RPMI7951 (cell line): ENCODE measurements at regions not wholly inside any gene's neighbourhood (a gene's known extent, or its start where the extent isn't known, plus 50 kb on each side); places are given as distances from the start of the nearest gene placed in this dataset.
"Not testable (repeated sequence)": the region's sequence is repeated elsewhere in the genome, so short reads cannot be mapped to it uniquely, and the experiment has no call there.

Experiments
- DNase-seq: peaks from one replicate; pipeline ENCODE4 v3.0.0-alpha.2; 2012; ENCODE audit warnings: low read depth

DNA sequence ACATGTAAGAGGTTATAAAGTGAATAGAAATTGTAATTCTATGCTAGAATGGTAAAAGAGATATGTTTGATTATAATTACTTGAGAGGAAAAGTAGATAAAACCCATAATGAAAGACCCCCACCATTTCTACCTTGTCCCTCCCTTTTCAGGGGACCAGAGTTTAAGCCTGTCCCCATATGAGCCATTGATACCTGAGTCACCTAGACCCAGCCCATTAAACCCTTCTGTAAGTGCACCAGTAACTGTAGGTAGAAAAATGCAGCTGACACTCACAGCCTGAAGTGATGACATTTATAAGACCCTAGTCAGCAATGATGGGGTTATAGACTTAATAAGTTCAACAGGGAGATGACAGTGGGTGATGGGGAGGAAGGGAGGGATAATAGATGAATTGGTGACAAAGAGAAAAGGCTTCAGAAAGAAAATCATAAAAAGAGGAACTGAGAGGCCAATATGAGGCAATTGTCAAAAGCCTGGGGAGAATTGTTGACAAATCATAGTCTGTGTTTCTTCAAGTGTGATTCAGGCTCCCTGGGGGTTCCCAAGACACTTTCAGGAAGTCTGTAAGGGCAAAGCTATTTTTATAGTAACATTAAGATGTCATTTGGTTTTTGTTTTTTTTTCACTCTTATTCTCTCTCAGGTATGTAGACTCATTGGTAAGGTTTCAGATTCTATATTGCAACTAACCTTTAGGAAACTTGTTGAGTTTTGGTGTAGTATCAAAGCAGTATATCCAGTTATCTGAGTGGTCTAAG, 544.2 kb downstream of the SATB2 start:
- DNase-seq = no peak

DNA sequence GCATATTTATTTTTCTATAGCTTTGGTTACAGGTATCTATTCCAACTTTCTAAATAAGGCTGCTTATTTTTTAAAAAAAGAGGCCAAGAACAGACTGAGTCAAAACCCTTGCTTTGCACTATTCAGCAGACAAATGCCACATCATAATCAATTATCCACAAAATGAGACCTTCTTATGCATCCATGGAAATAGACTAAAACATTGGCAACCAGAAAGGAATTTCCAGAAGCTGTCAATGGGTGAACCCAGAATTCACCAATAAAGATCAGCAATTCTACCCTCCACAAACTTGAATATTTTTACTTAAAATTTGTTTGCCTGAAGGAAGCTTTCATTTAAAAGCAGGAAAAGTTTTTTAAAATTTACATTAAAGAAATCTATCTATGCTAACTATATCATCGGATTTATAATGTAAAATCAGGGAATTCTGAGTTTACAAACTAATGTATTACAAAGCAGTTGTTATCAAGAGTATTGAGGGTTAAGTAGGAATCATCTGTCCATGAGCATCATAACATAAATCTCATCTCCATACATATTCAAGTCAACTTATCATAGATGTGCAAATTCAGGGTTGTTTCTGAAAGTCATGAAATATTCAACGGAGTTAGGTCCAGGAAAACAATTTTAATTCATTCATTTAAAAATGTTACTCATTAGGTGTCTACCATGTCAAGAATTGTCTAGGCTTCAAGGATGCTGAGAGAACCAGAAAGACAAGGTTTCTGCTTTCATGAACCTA, 548.0 kb downstream of the SATB2 start:
- DNase-seq = no peak

DNA sequence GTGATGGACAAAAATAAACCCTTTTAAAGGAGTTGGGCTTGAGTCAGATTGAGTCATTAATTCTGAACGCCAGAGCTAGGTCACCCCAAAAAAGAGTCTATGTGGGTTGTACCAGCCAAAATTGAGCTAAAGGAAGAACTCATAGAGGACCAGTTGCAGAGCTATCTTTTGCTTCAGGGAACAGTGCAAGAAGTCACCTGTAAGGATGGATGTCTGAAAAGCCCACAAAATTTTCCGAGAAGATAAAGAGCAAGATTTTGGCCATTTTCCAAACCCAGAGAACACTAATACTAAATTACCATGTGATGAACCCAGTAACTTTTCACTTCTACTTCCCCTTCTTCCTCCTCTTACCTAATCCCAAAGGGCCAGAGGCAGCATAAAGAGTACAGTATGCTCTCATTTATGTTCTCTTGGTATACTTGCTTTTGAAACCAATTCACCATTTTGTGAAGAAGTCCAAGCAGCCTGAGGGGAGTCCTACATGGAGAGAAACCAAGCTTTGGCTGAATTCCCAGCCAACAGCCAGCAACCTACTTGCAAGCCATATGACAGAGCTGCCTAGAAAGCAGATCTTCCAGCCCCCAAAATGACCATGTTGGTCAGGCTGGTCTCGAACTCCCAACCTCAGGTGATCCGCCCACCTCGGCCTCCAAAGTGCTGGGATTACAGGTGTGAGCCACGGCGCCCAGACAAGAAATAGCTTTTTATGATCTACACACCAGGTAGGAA, 551.7 kb downstream of the SATB2 start:
- no peak for DNase-seq

DNA sequence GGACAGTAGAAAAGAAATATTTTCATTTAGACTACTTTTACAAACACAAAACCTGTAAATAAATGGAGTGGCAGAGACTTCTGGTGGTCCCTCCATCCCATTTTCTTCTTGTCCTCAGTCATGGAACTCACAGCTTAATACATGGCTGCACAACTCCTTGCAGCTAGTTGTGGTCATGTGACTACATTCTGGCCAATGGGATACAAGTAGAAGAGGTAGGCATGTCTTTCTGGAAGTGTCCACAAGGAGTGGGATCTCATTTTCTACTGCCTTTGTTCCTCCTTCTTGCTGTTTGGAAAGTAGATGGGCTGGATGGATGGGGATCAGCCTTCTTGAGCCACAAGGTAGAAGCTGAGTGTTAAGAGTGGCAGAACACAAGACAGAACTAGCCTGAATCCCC, 555.8 kb downstream of the SATB2 start:
- DNase-seq = peak; percentile 11

DNA sequence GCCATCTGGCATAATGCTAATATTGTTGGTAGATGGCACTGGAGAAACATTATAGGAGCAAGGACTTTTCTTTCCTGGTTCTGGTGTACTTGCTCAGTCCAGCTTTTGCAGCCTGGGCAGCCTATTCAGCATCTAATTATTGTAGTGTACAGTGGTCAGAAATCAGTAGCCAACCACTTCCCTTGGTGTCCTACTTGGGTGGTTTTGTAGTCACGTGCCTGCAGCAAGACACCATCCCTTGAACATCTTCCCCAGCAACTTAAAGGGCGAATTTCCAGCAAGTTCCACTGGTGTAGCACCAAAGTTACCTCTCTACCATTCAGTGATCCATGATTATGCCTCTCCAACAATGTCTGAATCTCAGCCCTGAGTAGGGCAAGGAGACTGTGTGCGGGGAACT, 557.6 kb downstream of the SATB2 start:
- no peak for DNase-seq

DNA sequence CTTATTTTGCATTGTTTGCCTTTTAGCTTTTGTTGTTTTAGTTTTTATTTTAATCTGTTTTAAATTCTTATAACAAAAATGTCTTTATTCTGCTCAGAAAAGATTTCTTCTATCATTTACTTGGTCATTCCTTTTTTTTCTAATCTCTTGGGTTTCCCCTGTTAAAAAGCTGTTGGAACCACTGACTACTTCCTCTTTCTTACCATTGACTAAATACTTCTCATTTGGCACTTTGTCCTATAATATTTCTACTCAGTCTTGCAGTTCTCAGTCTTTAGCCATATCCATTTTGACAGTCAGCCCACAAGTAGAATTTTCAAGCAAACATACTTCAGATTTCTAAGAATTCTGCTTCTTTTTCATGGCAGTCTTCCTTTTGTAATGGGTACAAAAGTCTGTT, 567.2 kb downstream of the SATB2 start:
- no peak for DNase-seq

DNA sequence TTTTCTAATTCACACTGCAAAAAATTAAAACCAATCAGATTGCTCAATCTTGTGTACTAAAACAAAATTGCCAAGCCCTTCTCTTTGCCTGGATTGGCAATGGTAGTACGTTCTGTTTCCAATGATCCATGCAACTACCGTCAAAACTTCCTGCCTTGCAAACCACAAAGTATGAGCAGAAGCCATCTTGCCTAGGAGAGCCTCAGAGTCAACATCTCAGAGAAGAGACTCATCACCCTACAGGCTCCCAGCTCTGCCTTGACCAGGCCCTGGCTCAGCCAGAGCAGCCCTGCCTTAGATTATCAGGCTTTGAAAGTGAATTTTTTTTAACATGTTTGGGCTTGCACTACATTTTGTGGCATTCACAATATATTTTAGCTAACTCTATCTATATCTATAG, 574.1 kb downstream of the SATB2 start:
- no peak for DNase-seq

DNA sequence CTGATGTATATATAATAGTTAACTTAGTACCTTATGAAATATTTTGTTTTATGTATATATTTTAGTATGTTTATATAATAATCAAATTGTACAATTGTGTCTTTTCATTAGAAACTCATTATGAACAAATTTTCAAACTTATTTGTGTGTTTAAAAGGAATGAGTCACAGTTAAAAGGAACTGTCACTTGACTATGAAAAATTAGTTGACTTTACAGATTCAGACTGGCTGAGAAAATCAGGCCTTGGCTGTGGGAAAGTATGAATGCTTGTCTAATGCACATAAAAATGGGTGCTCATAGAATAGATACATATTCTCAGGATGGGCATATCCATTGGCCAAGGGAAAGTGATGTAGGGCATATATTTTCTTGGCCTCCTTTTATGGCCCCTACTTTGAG, 576.8 kb downstream of the SATB2 start:
- DNase-seq = no peak

DNA sequence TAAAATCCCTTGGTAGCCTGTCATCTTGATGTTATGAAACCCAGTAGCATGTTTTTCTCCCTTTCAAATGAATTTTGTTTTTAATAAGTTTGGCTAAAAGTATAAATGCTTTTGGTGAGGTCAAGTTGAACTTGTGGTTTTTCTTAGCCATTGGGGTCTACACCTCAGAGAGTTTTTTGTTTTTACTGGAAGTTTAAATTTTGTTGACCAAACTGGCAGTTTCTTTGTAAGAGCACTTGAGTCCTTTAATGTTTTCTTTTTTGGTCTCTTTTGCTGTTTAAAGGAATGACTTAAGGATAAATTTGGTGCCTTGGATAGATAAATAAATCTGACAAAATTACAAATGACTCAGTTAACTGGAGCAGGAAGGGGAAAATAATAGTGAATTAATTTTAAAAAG, 577.3 kb downstream of the SATB2 start:
- no peak for DNase-seq

DNA sequence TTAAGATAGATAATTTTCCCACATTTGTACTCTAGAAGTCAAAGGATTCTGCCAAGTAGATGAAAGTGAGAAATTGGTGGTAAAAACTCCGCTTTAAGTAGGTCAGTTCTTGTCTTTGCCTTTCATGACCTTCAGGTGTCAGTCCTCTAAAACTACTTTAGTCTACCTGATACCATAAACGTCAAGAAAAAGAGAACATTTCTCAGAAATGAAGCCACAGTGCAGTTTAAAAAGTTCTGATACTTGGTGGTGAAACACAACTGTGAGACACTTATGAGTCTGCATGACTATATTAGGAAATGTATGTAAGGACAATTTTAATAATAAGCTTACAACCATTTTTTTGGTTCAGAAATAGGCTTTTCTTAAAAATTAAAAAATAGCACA, 583.3 kb downstream of the SATB2 start:
- no peak for DNase-seq

DNA sequence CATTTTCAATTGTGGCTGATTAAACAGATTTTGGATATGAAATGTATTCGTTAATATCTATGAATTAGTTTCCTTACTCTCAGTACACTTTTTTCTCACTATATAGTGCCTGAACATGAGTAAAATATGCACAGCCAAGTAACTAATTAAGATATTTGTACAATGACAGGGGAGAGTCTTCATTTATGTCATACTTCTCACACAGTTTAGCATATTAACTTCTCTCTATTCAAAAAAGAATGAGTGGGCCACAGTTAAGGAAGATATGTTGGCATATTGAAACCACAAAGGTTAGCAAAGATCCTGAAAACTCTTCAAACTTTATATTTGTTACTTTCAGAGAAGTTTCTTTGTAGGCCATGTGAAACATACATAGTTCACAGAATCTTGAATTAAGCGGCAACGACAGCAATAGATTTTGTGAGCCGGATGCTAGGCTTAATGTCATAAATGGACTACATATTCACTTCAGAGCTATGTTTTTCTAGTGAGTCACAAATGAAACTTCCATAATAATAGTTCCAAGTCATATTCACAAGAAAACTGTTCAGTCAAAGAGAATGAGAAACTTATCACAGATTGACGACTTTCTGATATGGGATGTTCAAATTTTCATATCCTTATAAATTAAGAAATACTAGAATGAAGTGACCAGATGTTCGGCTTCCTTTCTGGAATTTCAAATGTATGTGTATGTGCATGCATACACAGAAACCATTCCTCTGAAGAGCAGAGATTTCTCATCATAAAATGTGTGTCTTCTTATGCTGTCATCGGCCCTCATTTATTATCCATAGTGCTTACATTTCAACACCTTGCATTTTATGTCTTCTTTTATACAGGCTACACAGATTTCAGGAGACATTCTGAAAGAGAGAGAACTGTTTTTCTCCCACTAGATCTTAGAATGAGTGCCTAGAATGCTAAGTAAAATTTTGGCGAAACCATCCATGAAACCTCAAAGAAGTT, 584.0 kb downstream of the SATB2 start:
- DNase-seq = peak; percentile 13

DNA sequence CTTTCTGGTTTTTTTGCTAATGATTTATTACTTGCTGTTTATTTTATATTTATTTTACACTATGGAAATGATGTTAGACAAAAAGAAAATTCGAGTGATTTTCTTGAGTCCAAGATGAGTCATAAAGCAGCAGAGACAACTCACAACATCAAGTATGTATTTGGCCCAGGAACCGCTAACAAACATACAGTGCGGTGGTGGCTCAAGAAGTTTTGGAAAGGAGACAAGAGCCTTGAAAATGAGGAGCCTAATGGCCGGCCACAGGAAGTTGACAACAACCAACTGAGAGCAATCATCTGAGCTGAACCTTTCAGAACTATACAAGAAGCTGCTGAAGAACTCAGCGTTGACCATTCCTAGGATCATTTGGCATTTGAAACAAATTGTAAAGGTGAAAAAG, 594.1 kb downstream of the SATB2 start:
- DNase-seq = peak; percentile 43

DNA sequence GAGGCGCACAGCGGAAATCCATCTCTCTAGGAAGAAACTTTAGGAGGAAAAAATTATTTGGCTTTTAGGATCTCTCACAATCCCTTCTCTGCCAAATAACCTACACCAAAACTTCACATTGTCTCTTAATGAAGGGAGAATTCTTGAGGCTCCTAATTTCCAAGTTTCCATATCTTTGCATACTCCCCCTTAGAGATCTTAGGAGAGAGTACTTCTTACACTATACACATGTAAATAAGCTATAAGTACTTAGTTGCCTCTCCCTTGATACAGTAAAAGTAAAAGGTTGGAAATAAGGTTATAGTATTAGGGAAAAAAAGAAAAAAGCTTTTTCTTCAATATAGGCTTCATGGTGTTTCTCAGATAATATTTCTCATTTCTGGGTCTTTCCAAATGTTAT, 596.7 kb downstream of the SATB2 start:
- no peak for DNase-seq

DNA sequence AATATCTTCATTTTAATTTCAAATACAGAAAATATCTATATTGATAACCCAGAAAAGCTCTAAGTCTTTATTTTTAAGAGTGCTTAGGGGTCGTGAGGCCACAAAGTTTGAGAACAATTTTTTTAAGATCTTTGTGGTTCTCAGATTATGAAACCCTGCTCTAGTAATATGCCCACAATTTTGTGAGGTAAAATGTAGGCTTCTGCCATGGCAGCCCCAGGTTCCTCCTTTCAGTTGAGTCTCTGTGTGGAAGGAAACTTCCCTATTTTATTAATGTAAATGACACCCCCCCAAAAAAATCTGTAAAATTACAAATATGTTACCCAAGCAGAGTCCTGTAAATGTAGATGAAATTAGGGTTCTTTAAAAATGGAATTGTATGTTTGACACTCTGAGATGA, 600.5 kb downstream of the SATB2 start:
- no peak for DNase-seq

DNA sequence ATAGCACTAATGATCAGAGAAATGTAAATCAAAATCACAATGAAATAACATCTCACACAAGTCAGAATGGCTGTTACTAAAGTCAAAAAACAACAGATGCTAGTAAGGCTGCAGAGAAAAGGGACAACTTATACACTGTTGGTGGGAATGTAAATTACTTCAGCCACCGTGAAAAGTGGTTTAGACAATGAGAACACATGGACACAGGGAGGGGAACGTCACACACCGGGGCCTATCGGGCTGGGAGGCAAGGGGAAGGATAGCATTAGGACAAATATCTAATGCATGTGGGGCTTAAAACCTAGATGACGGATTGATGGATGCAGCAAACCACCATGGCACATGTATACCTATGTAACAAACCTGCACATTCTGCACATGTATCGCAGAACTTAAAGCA, 602.0 kb downstream of the SATB2 start:
- not testable (repeated sequence) for DNase-seq

DNA sequence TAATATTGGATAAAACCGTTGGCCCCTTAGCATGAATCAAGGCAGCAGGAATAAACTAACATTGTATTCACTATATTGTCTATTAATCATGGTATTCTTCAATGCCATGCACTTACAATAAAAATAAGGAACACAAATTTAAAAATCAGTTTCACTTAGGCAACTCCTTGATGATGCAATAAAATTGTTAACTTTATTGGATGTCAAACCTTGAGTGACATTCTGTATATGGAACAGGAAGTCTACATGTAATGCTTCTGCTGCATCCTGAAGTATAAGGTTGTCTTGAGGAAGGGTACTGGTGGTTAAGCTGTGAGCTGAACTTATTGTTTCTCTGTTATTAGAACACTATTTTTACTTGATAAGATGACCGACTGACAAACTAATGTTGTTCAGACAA, 605.5 kb downstream of the SATB2 start:
- no peak for DNase-seq

DNA sequence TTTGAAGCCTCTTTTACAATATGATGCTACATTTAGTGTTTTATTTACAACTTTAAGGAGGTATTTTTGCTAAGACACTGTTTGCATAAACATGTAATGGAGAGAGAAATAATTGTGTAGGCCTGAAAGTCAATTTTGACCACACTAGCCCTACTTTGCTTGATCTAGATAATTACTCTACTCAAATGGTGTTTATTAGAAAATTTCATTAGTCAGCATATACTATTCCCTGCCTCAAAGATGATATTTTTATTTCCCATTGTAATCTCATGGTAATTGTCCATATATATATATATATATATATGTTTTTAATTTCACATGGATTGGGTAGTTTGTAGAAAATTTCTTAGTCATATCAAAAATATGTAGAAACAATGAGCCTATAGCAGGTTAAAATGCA, 632.2 kb downstream of the SATB2 start:
- no peak for DNase-seq

DNA sequence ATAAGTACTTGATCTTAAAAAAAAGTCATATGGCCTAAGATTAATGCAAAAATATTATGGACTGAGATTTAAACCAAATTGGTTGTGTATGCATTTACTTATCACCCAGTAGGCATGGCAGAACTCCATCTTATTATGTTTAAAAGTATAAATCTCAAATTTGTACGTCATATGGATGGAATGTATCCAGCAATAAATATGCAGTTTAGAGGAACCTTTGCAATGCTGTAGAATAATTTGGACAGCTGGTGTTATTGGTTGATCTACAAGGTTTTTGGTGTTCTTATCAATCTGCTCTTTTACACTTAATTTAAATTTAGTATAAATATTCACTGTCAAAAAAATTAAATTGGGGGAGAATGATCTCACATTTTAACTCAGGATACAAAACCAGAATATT, 640.2 kb downstream of the SATB2 start:
- DNase-seq = no peak

DNA sequence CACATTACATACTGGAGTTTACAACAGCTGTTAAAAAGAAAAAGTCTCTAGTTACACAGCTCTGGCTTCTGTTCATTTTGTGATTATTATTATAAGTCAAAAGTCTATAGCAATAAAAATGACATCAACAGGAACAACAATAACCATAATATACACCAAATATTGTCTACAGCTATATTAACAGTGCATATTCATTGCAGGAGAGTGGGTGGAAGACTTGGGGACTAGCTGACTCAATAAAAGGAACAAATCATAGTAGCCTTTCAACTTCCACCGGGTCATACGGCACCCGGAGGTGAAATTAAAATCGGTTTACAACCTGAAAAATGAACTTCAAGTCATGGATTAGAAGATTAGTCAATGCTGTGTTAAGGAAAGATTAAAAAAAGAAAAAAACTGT, 642.1 kb downstream of the SATB2 start:
- no peak for DNase-seq

DNA sequence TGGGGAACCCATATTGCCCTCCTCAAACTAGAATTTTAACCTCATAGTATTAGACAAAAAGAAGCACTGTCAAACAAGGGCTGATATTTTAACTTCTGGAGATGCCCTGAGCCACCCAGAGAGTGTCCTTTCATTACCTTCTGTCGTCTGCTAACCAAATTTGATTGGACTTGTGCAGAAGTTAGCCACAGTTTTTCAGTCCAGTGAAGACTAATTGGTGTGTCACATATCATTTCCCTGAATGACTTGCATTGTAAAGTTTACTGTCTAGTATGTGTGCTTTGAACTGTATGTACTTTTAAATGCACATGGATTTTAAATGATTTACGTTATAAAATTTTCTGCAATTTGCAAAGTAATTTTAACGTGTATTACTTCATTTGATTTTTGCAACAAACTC, 646.5 kb downstream of the SATB2 start:
- no peak for DNase-seq

DNA sequence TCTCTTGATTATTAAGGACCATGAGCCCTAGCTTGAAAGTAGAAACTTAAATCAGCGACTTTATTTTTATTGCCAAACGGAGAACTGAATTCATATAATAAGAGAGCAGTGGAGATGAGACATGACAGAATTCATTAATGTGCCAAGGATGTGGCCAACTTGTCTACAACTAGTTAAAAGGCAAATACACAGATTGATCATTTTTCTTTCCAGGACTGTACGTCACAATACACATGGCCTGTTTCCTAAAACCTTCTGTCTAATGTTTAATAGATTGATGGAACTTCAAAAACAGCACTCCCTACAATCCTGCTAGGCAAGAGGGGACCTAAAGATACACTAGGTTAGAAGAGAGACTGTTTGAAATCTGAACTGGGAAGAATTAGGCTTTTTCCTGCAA, 647.8 kb downstream of the SATB2 start:
- no peak for DNase-seq

DNA sequence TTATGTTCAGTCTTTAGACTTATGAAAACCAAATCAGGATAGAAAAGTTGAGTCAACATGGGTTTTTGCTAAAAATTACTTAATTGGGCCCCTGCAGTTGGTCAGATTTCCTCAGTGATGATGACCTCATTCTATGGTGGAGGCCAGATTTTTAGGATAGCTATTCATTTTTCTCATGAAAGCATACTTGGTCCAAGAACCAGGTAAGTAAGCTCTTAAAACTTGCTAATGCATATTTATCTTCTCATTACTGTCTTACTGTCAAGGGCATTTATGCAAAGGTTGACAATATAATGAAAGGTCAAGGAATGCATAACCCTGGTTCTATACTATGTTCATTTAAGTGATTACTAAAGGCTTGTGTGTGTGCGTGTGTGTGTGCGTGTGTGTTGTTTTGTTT, 650.6 kb downstream of the SATB2 start:
- no peak for DNase-seq
